PC-9 (cell line): ENCODE measurements at regions not wholly inside any gene's neighbourhood (a gene's known extent, or its start where the extent isn't known, plus 50 kb on each side); places are given as distances from the start of the nearest gene placed in this dataset.

Experiments
- EZH2 ChIP-seq: fragments of 200-600 bp; sonication (generic); IDR thresholded peaks from 2 replicates; pipeline ENCODE4 v1.8.0; 2017; ENCODE audit warnings: antibody characterized with exemption, low read depth
- TF ChIP-seq, protein P1 (sequence below): fragments of 200-600 bp; sonication (generic); conservative IDR thresholded peaks from 2 replicates; pipeline ENCODE4 v1.6.1; 2017; ENCODE audit warnings: mixed run types, antibody characterized with exemption, mild to moderate bottlenecking, moderate library complexity

DNA sequence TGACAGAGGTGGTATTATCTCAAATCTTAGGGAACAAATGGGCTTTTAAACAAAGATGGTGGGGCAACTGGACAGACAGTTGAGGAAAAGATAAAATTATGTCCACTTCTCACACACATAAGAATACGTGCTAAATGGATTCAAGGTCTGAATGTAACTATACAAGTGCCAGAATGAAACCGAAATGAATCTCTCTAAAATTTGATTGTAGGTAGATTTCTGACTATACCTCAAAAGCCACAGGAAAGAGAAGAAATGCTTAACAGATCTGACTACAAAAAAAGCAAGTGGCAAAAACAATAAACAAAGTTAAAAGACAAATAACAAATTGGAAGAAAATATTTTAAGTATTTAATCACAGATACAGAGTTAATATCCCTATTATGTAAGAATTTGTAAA, 182.7 kb upstream of the OLIG3 start:
- no peak for TF ChIP-seq EZH2
- TF ChIP-seq, protein P1, sequence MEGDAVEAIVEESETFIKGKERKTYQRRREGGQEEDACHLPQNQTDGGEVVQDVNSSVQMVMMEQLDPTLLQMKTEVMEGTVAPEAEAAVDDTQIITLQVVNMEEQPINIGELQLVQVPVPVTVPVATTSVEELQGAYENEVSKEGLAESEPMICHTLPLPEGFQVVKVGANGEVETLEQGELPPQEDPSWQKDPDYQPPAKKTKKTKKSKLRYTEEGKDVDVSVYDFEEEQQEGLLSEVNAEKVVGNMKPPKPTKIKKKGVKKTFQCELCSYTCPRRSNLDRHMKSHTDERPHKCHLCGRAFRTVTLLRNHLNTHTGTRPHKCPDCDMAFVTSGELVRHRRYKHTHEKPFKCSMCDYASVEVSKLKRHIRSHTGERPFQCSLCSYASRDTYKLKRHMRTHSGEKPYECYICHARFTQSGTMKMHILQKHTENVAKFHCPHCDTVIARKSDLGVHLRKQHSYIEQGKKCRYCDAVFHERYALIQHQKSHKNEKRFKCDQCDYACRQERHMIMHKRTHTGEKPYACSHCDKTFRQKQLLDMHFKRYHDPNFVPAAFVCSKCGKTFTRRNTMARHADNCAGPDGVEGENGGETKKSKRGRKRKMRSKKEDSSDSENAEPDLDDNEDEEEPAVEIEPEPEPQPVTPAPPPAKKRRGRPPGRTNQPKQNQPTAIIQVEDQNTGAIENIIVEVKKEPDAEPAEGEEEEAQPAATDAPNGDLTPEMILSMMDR: no peak
